ENCODE measurements at regions not wholly inside any gene's neighbourhood (a gene's known extent, or its start where the extent isn't known, plus 50 kb on each side); places are given as distances from the start of the nearest gene placed in this dataset.

DNA sequence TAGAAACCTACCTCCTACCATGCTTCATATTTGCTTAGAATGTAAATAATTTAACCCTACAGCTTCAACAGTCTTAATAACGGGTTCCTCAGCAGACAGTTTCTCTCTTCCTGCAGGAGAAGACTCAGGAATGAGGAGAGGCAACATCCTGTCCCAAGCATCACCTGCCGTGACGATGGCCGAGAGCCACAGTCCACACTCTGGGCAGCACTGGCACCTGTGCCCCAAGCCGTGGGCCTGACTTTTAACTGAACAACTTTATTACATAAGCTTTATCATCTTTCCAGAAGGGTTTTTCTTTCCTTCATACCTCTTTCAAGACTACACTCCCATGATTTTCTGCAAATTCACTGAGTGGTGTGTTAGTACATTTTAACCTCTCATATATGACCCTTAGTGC, 856.0 kb downstream of the GALR1 start:
- WGBS, 5 donors: 79 to 85% (median 83%) methylated on average over 5 of the region's 5 CpGs
- H3K9me3 ChIP-seq: peaks cover 0 to 24% (median 2%) of the 10 kb centered on the region in 8 donors
- no peak for DNase-seq

DNA sequence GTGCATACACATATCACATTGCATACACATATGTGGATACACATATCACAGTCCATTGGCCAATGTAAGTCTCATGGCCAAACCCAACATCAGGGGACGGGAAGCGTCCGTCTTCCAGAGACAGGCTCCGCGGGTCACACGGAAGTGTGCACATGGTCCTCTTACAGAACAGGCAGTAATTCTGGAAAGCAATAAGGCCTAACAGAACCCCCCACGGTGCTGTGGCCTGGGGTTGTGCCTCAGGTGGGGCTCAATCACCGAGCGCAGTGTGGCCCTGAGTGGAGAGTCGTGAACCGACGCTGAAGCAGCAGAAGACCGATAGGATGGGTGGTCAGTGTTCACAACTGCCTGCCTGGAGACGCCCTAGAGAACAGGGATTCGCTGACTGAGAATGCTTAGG, 857.3 kb downstream of the GALR1 start:
- WGBS, 5 donors: 91 to 95% (median 93%) methylated on average over 15 of the region's 15 CpGs
- Histone ChIP-seq H3K4me3 (no peak overlapping the region), H3K27ac (no peak overlapping the region), H3K4me1 (no peaks in the 10 kb centered on the region), H3K27me3 (replicated peaks in 1 of 7) (no peaks in the 10 kb centered on the region), H3K9me3 (peaks cover 0 to 24% (median 2%) of the 10 kb centered on the region in 8 donors), H3K36me3 (no peaks in the 10 kb centered on the region)
- intact Hi-C loops (cut with DNase I; ENCODE audit: low total_unique reads): no loop called here
- DNase-seq: no peak
- TF ChIP-seq POLR2A (IDR thresholded peaks at IDR 0.05): no peak
- no peak for TF ChIP-seq POLR2AphosphoS5 (IDR thresholded peaks at IDR 0.05)
- TF ChIP-seq, protein P1, sequence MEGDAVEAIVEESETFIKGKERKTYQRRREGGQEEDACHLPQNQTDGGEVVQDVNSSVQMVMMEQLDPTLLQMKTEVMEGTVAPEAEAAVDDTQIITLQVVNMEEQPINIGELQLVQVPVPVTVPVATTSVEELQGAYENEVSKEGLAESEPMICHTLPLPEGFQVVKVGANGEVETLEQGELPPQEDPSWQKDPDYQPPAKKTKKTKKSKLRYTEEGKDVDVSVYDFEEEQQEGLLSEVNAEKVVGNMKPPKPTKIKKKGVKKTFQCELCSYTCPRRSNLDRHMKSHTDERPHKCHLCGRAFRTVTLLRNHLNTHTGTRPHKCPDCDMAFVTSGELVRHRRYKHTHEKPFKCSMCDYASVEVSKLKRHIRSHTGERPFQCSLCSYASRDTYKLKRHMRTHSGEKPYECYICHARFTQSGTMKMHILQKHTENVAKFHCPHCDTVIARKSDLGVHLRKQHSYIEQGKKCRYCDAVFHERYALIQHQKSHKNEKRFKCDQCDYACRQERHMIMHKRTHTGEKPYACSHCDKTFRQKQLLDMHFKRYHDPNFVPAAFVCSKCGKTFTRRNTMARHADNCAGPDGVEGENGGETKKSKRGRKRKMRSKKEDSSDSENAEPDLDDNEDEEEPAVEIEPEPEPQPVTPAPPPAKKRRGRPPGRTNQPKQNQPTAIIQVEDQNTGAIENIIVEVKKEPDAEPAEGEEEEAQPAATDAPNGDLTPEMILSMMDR (IDR thresholded peaks at IDR 0.05 in 8 of 11, conservative IDR thresholded peaks at IDR 0.05 in 3 of 11): no peak

More for the DNA sequence above, 856.0 kb downstream of the GALR1 start:
- TF ChIP-seq POLR2AphosphoS5 (IDR thresholded peaks at IDR 0.05) (no peak), POLR2A (IDR thresholded peaks at IDR 0.05) (no peak)
- TF ChIP-seq, protein P1 (IDR thresholded peaks at IDR 0.05 in 8 of 11, conservative IDR thresholded peaks at IDR 0.05 in 3 of 11): no peak
- no peaks in the 10 kb centered on the region for H3K4me1 ChIP-seq
- no peak overlapping the region for H3K4me3 ChIP-seq
- no peak overlapping the region for H3K27ac ChIP-seq
- H3K36me3 ChIP-seq: no peaks in the 10 kb centered on the region
- no peaks in the 10 kb centered on the region for H3K27me3 ChIP-seq (replicated peaks in 1 of 7)
- intact Hi-C loops (cut with DNase I; ENCODE audit: low total_unique reads): no loop called here

DNA sequence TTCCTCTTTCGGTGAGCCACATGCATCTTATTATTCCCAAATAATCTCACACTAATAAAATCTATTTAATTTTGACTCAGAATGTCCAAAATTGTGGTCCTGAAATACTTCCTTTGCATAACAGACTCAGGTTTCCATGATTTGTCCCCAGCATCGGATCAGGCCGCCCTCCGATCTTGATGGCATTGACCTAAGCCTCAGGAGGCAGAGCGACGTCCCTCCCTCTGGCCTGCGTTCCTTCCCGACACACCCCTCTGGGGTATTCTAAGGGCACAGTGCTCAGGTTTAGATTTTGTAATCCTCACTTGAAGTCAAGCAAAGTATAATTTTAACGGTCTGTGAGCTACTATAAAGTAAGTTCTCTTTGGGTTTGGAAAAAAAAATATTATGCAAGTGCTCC, 857.7 kb downstream of the GALR1 start:
- no peaks in the 10 kb centered on the region for H3K4me1 ChIP-seq
- H3K4me3 ChIP-seq: no peak overlapping the region
- no peak for DNase-seq
- H3K9me3 ChIP-seq: peaks cover 0 to 24% (median 2%) of the 10 kb centered on the region in 8 donors
- H3K27ac ChIP-seq: no peak overlapping the region
- H3K36me3 ChIP-seq: no peaks in the 10 kb centered on the region
- TF ChIP-seq, protein P1 (IDR thresholded peaks at IDR 0.05 in 8 of 11, conservative IDR thresholded peaks at IDR 0.05 in 3 of 11): no peak
- no peak for TF ChIP-seq POLR2A (IDR thresholded peaks at IDR 0.05)
- TF ChIP-seq POLR2AphosphoS5 (IDR thresholded peaks at IDR 0.05): no peak
- intact Hi-C loops (cut with DNase I; ENCODE audit: low total_unique reads): no loop called here
- H3K27me3 ChIP-seq (replicated peaks in 1 of 7): no peaks in the 10 kb centered on the region
- WGBS, 5 donors: 80 to 93% (median 89%) methylated on average over 9 of the region's 9 CpGs

DNA sequence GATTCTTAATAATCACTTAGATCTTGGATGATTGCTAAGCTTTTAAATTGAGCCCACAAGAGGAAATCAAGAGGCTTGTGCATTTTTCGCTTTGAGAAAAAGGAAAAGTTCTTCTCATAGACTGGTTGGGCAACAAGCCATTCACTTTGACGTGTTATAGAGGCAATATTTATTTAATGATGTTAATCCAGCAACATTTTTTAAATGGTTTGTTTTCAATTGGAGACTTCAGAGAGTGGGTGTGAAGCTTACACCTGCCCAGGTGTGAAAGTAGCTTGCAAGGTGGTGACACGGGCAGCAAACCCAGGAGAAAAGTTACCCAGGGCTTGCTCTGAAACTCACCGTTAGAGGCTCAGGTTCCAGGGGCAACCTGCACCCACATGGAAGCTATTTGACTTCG, 858.9 kb downstream of the GALR1 start:
- intact Hi-C loops (cut with DNase I; ENCODE audit: low total_unique reads): no loop called here
- DNase-seq: no peak
- Histone ChIP-seq H3K36me3 (no peaks in the 10 kb centered on the region), H3K4me1 (no peaks in the 10 kb centered on the region), H3K27ac (no peak overlapping the region), H3K27me3 (replicated peaks in 1 of 7) (no peaks in the 10 kb centered on the region), H3K9me3 (peaks cover 0 to 16% (median 0%) of the 10 kb centered on the region in 8 donors), H3K4me3 (no peak overlapping the region)
- WGBS, 5 donors: 57 to 69% (median 62%) methylated on average over 5 of the region's 5 CpGs
- TF ChIP-seq POLR2AphosphoS5 (IDR thresholded peaks at IDR 0.05): no peak
- TF ChIP-seq, protein P1 (IDR thresholded peaks at IDR 0.05 in 8 of 11, conservative IDR thresholded peaks at IDR 0.05 in 3 of 11): no peak
- no peak for TF ChIP-seq POLR2A (IDR thresholded peaks at IDR 0.05)

Measured in spleen (tissue), 11 donors.